ENCODE measurements at regions not wholly inside any gene's neighbourhood (a gene's known extent, or its start where the extent isn't known, plus 50 kb on each side); places are given as distances from the start of the nearest gene placed in this dataset.

DNA sequence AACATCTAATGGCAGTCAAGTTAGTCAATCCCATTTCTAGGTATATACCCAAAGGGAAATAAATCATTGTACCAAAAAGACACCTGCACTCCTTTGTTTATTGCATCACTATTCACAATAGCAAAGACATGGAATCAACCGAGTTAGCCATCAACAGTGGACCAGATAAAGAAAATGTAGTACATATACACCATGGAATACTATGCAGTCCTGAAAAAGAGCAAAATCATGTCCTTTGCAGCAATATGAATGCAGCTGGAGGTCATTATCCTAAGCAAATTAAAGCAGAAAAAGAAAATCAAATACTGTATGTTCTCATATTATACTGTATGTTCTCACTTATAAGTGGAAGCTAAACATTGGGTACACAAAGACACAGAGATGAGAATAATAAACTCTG is 204.0 kb downstream of the KCNJ2 start:
- Histone ChIP-seq H3K4me3 (no peak overlapping the region), H3K4me1 (no peaks in the 10 kb centered on the region), H3K9me3 (no peaks in the 10 kb centered on the region), H3K36me3 (no peaks in the 10 kb centered on the region), H3K27ac (no peak overlapping the region), H3K27me3 (no peaks in the 10 kb centered on the region)
- TF ChIP-seq POLR2AphosphoS5 (IDR thresholded peaks at IDR 0.05; ENCODE audit: insufficient read depth in 1 of 2, low read depth in 1 of 2) (no peak), POLR2A (IDR thresholded peaks at IDR 0.05) (no peak)
- TF ChIP-seq, protein P1, sequence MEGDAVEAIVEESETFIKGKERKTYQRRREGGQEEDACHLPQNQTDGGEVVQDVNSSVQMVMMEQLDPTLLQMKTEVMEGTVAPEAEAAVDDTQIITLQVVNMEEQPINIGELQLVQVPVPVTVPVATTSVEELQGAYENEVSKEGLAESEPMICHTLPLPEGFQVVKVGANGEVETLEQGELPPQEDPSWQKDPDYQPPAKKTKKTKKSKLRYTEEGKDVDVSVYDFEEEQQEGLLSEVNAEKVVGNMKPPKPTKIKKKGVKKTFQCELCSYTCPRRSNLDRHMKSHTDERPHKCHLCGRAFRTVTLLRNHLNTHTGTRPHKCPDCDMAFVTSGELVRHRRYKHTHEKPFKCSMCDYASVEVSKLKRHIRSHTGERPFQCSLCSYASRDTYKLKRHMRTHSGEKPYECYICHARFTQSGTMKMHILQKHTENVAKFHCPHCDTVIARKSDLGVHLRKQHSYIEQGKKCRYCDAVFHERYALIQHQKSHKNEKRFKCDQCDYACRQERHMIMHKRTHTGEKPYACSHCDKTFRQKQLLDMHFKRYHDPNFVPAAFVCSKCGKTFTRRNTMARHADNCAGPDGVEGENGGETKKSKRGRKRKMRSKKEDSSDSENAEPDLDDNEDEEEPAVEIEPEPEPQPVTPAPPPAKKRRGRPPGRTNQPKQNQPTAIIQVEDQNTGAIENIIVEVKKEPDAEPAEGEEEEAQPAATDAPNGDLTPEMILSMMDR (IDR thresholded peaks at IDR 0.05), result no peak
- DNase-seq (ENCODE audit: extremely low spot score in 2 of 2), result no peak
- intact Hi-C loops (cut with DNase I), result no loop called here

DNA sequence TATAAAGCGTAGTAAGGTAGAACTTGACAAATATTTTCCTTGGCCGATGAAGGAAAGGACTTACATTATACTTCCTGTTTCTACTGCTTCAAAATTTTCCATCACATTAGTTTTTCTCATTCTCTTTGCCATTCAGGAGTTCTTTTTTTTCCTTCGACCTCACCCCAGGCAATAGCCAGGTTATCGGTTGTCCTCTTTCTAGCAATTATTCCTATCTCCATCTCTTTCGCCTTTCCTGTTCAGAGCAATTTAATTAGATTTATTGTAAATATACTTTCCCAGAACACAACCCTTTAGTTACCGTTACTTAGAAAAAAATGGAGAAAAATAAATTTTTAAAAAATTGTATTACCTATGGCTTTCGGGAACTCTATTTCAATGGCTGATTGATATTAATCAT is 205.2 kb downstream of the KCNJ2 start:
- H3K4me1 ChIP-seq, result no peaks in the 10 kb centered on the region
- no peaks in the 10 kb centered on the region for H3K36me3 ChIP-seq
- no peaks in the 10 kb centered on the region for H3K9me3 ChIP-seq
- H3K4me3 ChIP-seq, result no peak overlapping the region
- DNase-seq (ENCODE audit: extremely low spot score in 2 of 2), result no peak
- intact Hi-C loops (cut with DNase I), result no loop called here
- H3K27me3 ChIP-seq, result no peaks in the 10 kb centered on the region
- TF ChIP-seq POLR2AphosphoS5 (IDR thresholded peaks at IDR 0.05; ENCODE audit: insufficient read depth in 1 of 2, low read depth in 1 of 2) (no peak), POLR2A (IDR thresholded peaks at IDR 0.05) (no peak)
- TF ChIP-seq, protein P1 (IDR thresholded peaks at IDR 0.05), result no peak
- H3K27ac ChIP-seq, result no peak overlapping the region

DNA sequence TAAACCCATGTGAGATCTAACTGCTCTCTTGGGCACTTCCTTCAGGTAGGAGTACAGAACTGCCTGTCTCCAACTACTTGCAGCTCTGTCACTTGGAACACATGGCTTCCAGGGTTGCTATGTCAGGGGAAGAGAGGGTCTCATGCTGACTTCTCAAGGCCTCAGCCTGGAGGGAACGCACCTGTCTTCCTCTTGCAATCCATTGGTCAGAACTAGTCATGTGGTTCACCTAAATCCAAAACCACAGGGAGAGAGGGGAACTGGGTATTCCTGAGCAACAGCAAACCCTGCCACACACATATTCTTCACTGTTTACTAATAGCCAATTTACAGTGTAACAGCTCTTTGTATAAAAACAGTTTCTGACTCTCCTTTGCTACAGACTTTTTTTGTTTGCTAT is 206.1 kb downstream of the KCNJ2 start:
- H3K27me3 ChIP-seq, result no peaks in the 10 kb centered on the region
- no peak for DNase-seq (ENCODE audit: extremely low spot score in 2 of 2)
- no peak overlapping the region for H3K4me3 ChIP-seq
- intact Hi-C loops (cut with DNase I), result no loop called here
- H3K36me3 ChIP-seq, result no peaks in the 10 kb centered on the region
- no peak overlapping the region for H3K27ac ChIP-seq
- TF ChIP-seq, protein P1 (IDR thresholded peaks at IDR 0.05), result no peak
- no peak for TF ChIP-seq POLR2AphosphoS5 (IDR thresholded peaks at IDR 0.05; ENCODE audit: insufficient read depth in 1 of 2, low read depth in 1 of 2)
- no peaks in the 10 kb centered on the region for H3K4me1 ChIP-seq
- H3K9me3 ChIP-seq, result no peaks in the 10 kb centered on the region

DNA sequence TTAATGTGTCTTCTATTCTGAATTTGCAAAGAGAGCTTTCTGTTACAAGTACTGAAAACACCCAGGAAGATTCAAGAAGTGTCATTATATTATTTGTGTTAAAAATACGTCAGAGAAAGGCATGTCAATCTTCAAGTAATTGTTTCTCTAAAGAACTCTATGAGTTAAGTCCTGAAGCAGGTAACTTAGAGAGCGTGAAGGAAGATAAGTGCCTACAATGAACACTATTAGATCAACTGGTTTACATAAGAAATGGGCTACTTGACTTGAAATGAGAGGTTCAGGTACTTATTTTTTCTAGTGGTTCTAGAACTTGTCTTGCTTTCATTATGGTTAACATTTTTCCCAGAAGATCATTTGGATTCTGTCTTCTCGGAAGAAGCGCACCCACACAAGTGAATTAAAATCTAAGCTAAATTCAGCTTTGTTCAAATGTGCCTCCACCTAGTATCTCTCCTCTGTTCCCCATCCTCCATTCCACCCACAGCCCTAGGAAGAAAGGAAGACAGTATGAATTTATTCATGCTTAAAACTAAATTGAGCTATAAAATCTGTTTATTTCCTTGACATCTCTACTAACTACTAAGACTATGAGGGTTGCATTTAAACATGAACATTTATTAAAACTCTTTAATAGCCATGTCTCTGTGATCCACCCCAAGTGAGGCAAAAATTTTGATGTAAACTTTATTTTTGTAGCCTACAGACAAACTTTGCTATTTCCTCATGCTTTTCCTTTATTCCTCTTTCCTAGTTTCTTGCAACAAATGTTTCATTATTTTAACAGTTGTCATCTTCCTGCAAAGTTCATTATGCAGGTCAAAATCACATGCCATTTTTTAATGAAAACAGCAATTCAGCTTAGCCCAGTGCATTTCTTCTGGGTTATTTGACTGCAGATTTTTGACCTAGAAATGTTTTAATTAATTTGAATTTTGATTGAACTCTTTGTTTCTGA is 206.8 kb downstream of the KCNJ2 start:
- Histone ChIP-seq H3K27ac (no peak overlapping the region), H3K4me1 (no peaks in the 10 kb centered on the region), H3K36me3 (no peaks in the 10 kb centered on the region), H3K27me3 (no peaks in the 10 kb centered on the region), H3K4me3 (no peak overlapping the region), H3K9me3 (no peaks in the 10 kb centered on the region)
- no peak for TF ChIP-seq POLR2A (IDR thresholded peaks at IDR 0.05)
- no peak for TF ChIP-seq POLR2AphosphoS5 (IDR thresholded peaks at IDR 0.05; ENCODE audit: insufficient read depth in 1 of 2, low read depth in 1 of 2)
- TF ChIP-seq, protein P1 (IDR thresholded peaks at IDR 0.05), result no peak
- no peak for DNase-seq (ENCODE audit: extremely low spot score in 2 of 2)
- intact Hi-C loops (cut with DNase I), result no loop called here

DNA sequence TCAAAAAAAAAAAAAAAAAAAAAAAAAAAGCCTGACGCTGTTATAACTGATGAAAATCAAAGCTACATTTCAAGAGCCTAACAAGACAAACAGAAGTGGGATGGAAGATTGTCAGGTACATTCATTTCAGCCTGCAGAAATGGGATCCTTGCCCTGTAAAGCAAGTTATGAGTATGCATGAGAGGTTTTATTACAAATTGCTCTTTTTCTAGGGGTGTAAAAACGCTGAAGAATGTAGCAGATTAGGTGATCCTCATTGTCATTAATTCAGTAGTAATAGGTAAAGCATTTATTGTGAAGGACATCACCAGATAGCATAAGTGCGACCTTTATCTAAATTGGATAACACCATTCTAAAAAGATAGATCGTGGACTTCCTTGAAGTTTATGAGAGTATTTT is 208.3 kb downstream of the KCNJ2 start:
- Histone ChIP-seq H3K36me3 (no peaks in the 10 kb centered on the region), H3K9me3 (no peaks in the 10 kb centered on the region), H3K4me1 (no peaks in the 10 kb centered on the region), H3K27ac (no peak overlapping the region), H3K4me3 (no peak overlapping the region), H3K27me3 (no peaks in the 10 kb centered on the region)
- intact Hi-C loops (cut with DNase I), result no loop called here
- DNase-seq (ENCODE audit: extremely low spot score in 2 of 2), result no peak
- TF ChIP-seq POLR2AphosphoS5 (IDR thresholded peaks at IDR 0.05; ENCODE audit: insufficient read depth in 1 of 2, low read depth in 1 of 2) (no peak), POLR2A (IDR thresholded peaks at IDR 0.05) (no peak)
- TF ChIP-seq, protein P1 (IDR thresholded peaks at IDR 0.05), result no peak

Measured in vagina (tissue), 2 donors.